ENCODE measurements at regions not wholly inside any gene's neighbourhood (a gene's known extent, or its start where the extent isn't known, plus 50 kb on each side); places are given as distances from the start of the nearest gene placed in this dataset.
A peak's percentile ranks its signal among the peaks of the same experiment; 100 is the strongest.

- no peak for DNase-seq
Observed at GRCh38 chr10:105354010-105354409, 712.9 kb downstream of the SORCS3 start.

- no peak for DNase-seq
Observed at GRCh38 chr10:105352827-105353226, 711.7 kb downstream of the SORCS3 start.

- no peak for DNase-seq
Observed at GRCh38 chr10:105352281-105352680, 711.2 kb downstream of the SORCS3 start.

DNA sequence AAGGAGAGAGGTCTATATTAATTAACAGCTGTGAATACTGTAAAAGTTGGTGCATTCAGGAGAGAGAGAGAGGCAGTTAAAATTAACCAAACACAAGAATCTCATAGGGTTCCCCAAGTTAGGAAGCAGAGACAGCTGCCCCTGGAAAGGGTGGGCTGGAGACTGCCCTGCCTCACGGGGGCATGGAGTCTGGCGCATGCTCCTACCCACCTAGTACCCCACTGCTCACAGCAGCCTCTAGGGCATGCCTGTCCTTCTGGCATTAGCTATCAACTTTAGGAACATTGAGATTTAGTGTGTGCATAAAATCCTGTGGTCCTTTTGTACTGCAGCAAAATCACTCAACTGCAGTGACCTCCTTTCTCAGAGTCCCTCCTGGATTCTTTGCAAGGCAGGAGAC is 710.1 kb downstream of the SORCS3 start:
- no peak for DNase-seq

DNA sequence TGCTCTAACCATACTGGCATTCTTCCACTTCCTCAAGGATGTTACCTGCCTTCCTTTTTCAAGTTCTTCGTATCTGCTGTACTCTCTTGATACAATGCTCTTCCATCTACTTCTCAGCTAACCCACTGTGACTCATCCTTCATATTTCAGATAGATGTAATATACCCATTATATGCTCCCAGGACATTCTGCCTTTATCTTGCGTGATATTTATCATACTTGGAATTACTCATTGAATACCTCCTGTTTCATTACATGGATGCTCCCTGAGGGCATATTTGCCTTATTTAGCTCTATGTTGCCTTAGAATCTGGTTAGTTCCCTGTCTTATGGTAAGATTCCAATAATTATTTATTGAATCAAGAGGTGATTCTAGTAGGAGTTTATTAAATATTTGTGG is 706.4 kb downstream of the SORCS3 start:
- no peak for DNase-seq

DNA sequence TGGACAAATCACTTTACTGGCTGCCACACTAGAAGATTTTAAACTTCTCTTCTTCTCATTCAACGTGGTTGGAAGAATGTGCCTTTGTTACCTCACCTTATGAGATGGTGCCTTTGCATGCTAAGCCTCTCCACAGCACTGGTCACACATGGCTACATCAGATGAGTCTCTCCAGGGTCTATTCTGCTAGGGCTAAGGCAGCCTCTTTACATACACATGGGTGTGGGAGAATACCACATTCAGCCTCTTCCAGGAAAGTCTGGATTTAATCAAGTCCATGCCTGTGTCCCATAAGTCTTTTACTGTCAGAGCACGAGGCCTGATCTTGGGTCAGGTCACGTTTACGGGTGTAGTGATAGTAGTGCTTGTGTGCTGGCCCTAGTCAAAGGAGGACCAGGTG is 701.5 kb downstream of the SORCS3 start:
- no peak for DNase-seq

DNA sequence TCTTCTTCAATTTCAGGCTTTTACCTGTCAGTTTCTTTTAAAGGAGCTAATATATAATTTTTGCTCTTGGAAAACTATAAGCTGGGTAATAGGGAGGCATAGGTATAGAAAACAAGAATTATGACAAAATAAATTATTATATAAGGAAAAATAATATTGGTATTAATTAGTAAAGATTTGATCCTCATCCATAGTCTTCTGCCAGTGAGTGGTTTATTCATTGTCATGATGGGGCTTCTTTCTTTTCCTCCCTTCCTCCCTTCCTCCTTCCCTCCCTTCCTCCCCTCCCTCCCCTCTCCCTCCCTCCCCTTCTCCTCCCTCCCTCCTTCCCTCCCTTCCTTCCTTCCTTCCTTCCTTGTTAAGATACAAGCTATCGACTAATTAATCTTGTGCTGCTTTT is 698.6 kb downstream of the SORCS3 start:
- no peak for DNase-seq

- peak; percentile 74 for DNase-seq
Observed at GRCh38 chr10:105328503-105329133, 687.5 kb downstream of the SORCS3 start.

All from left kidney (tissue), 1 donor.